ENCODE measurements at regions not wholly inside any gene's neighbourhood (a gene's known extent, or its start where the extent isn't known, plus 50 kb on each side); places are given as distances from the start of the nearest gene placed in this dataset.

GRCh38 chr2:80700961-80701360 lies 396.4 kb upstream of the LRRTM1 start:
- no peak for TF ChIP-seq CTCF (IDR thresholded peaks at IDR 0.05; ENCODE audit: control insufficient read depth, extremely low read depth, insufficient read depth)
- H3K4me3 ChIP-seq (ENCODE audit: low read depth, low read length): no peak overlapping the region
- DNase-seq (ENCODE audit: low read depth): no peak
